Epithelial cell of proximal tubule (primary cell): ENCODE measurements at regions not wholly inside any gene's neighbourhood (a gene's known extent, or its start where the extent isn't known, plus 50 kb on each side); places are given as distances from the start of the nearest gene placed in this dataset.

Source experiments
- DNase-seq: peaks from one replicate; pipeline ENCODE4 v3.0.0-alpha.2; 2011; ENCODE audit warnings: low read depth
- H3K4me3 ChIP-seq: 2 replicates; pipeline ENCODE4 v1.5.1; 2011; ENCODE audit warnings: low read depth, mild to moderate bottlenecking, low read length
- TF ChIP-seq, protein P1 (sequence below): conservative IDR thresholded peaks from 2 replicates; pipeline ENCODE4 v1.5.1; 2012; ENCODE audit warnings: low read depth, mild to moderate bottlenecking, low read length

GRCh38 chr12:58341791-58342190 is 400.4 kb downstream of the ATP23 start:
- TF ChIP-seq, protein P1, sequence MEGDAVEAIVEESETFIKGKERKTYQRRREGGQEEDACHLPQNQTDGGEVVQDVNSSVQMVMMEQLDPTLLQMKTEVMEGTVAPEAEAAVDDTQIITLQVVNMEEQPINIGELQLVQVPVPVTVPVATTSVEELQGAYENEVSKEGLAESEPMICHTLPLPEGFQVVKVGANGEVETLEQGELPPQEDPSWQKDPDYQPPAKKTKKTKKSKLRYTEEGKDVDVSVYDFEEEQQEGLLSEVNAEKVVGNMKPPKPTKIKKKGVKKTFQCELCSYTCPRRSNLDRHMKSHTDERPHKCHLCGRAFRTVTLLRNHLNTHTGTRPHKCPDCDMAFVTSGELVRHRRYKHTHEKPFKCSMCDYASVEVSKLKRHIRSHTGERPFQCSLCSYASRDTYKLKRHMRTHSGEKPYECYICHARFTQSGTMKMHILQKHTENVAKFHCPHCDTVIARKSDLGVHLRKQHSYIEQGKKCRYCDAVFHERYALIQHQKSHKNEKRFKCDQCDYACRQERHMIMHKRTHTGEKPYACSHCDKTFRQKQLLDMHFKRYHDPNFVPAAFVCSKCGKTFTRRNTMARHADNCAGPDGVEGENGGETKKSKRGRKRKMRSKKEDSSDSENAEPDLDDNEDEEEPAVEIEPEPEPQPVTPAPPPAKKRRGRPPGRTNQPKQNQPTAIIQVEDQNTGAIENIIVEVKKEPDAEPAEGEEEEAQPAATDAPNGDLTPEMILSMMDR, result no peak
- no peak overlapping the region for H3K4me3 ChIP-seq
- no peak for DNase-seq

DNA sequence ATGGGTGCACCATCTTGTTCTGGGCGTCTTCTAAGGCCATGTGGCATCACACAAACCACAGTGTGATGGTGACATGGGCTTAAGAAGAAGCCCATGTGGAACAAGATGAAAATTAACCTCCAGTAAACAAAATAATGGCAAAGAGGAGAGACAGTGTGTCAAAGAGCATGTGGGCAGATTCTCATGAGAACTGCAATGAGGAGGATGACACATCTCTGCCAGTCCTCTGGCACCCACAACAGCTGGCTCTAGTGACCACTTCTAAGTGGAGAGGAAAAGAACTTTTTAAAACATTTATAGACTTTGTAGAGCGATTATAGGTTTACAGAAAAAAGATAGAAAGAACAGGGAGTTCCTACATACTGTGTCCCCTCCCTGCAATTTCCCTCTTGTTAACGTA is 401.4 kb downstream of the ATP23 start:
- TF ChIP-seq, protein P1, result no peak
- no peak overlapping the region for H3K4me3 ChIP-seq
- no peak for DNase-seq

DNA sequence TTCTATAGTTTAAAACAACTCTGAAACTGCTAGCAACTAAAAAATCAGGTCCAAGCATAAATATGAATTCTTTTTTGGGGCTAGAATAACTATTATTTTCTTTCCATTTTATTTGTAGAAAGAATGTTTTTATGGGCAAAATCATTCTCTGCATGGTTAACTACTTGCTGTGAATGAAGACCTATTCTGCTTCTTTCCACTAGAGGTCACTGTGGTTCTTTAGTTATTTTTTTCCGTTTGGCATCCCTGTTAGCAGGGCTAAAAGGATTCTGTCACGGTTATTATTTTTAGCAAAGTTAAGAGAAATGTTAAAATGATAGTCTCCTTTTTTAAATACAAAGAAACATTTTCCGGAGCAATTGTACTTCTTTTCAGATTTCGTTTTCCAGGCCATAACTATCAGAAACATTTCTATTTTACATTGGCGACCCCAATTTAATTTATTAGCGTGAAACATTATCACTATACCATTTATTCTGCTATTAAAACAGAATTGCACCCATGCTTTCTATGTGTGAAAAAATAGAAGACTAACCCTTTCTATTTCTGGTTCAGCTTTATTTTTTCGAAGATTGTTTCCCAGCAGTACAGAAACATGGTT is 404.8 kb downstream of the ATP23 start:
- no peak overlapping the region for H3K4me3 ChIP-seq
- no peak for DNase-seq
- TF ChIP-seq, protein P1, result peak; percentile 80

- no peak for DNase-seq
- H3K4me3 ChIP-seq, result no peak overlapping the region
- TF ChIP-seq, protein P1, result no peak
Measured at GRCh38 chr12:58347188-58347587, 405.8 kb downstream of the ATP23 start.

GRCh38 chr12:58347691-58348090 is 406.3 kb downstream of the ATP23 start:
- DNase-seq, result no peak
- no peak overlapping the region for H3K4me3 ChIP-seq
- TF ChIP-seq, protein P1, result no peak

- TF ChIP-seq, protein P1, result no peak
Measured at GRCh38 chr12:58349161-58349560, 407.8 kb downstream of the ATP23 start.

DNA sequence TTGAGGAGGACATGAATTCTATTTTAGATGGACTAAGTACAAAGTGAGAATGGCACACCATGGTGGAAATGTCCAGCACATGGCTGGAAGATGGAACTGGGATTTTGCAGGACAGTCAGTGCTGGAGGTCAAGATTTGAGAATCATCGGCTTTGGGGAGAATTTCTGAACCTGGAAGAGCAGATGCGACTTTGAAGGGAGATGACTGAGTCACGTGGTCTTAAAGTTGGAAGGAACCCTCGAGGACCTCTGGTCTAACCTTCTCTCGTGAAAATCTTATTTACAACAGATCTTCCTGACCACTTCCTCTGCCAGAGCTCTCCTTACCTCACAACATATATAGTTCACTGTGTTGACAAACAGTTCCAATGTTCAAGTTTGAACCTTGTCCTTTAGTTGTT is 415.4 kb downstream of the ATP23 start:
- no peak overlapping the region for H3K4me3 ChIP-seq
- TF ChIP-seq, protein P1, result no peak
- DNase-seq, result no peak

More at GRCh38 chr12:58349161-58349560, 407.8 kb downstream of the ATP23 start:
- DNase-seq, result no peak
- no peak overlapping the region for H3K4me3 ChIP-seq
